Neuron (in vitro differentiated cells): ENCODE measurements at regions not wholly inside any gene's neighbourhood (a gene's known extent, or its start where the extent isn't known, plus 50 kb on each side); places are given as distances from the start of the nearest gene placed in this dataset.

Experiments used
- H2AFZ ChIP-seq: one replicate; pipeline ENCODE4 v1.6.1; 2013; ENCODE audit warnings: low read depth, mild to moderate bottlenecking, inconsistent platforms, low read length, moderate library complexity
- H3K27me3 ChIP-seq: one replicate; pipeline ENCODE4 v1.6.1; 2013; ENCODE audit warnings: low read length; ENCODE audit not compliant: insufficient read depth
- H3K36me3 ChIP-seq: one replicate; pipeline ENCODE4 v1.6.1; 2013; ENCODE audit warnings: low read length; ENCODE audit not compliant: insufficient read depth
- H3K4me1 ChIP-seq: one replicate; pipeline ENCODE4 v1.6.1; 2013; ENCODE audit warnings: low read length; ENCODE audit not compliant: insufficient read depth
- H3K4me3 ChIP-seq: 2 replicates; pipeline ENCODE4 v1.5.1; 2013; ENCODE audit warnings: mild to moderate bottlenecking, low read length, moderate library complexity
- H3K9me3 ChIP-seq: one replicate; pipeline ENCODE4 v1.6.1; 2013; ENCODE audit warnings: low read length

DNA sequence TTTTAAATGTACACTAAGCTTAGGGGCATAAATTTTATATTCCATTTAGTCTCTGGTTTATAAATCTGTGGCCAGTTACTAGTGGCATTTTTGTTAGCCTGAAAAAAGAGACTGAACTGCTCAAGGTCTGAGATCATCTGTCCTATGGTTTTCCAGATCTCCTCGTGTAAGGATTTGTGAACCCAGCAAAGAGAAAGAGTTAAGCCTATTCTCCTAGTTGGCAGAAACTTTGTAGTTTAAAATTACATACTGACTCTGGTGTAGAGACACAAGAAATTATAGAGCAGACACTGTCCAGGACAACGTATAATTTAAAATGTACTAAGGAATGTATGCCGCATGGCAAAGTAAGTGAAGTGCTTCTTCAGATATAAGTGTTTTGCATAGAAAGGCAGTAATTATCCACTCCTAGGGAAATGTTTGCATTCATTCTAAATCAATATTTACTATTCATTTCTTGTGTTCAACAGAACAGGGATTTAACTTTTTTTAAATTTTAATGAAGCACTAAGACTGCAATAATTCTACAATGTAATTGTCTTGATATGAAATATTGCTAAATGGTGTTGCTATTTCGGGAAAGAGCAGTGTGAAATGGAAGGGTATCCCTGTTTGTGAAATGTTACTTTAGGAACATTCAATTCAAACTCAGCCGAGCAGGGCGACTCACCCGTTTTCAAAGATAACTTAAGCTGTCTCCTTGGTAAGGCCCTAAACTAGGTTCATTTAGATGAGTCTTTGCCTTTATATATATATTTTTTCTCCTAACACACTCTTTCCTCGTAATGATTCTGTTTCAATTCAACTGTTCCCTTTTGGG is 508.4 kb upstream of the ZEB2 start:
- H3K9me3 ChIP-seq, result no peaks in the 10 kb centered on the region
- no peaks in the 10 kb centered on the region for H3K36me3 ChIP-seq
- H3K4me3 ChIP-seq, result no peak overlapping the region
- H3K27me3 ChIP-seq, result no peaks in the 10 kb centered on the region
- H3K4me1 ChIP-seq, result peaks cover 7% of the 10 kb centered on the region
- no peak overlapping the region for H2AFZ ChIP-seq

DNA sequence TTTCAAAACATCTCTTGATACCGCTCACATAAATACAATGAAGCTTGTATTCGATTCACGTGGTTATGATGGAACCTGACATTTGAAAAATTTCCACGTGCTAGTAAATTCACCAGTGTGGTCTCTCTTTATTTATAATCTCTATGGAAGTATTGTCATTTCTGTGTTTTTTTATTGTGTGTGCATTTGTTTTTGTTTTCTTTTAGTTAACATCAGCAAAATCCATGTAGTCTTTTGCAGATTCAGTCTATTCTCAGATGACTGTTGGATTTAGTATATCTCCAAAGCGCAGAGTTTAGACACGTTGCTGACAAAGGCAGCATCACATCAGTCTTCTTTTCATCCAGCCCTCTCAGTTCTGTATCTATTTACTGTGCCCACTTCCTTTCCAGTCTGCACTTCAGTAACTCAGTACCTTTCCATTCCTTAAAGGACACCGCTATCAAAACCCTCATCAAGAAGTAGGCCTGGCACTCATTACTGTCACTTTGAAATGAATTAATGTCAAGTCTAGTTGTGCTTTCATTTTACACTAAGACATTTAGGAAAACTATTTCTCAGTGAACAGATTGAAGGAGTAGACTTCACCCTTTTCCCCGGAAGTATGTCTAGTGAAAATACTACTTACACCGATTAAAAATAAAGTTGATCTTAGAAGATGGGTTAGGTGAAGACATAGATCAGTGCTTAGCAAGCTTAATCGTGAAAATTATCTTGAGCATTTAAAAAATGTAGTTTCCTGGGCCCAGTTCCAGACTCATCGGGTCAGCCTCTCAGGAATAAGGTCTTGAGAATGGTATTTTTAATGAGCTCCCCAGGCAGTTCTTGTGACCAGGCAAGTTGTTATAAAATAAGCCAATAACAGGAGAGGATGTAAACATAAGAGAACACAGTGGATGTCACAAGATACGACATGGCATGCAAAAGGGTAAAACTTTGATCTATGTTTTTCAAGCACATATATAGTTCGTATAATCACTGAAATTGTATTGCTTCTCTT is 506.8 kb upstream of the ZEB2 start:
- Histone ChIP-seq H3K36me3 (no peaks in the 10 kb centered on the region), H3K4me3 (no peak overlapping the region), H3K4me1 (peaks cover 9% of the 10 kb centered on the region), H3K27me3 (no peaks in the 10 kb centered on the region), H3K9me3 (no peaks in the 10 kb centered on the region), H2AFZ (no peak overlapping the region)

DNA sequence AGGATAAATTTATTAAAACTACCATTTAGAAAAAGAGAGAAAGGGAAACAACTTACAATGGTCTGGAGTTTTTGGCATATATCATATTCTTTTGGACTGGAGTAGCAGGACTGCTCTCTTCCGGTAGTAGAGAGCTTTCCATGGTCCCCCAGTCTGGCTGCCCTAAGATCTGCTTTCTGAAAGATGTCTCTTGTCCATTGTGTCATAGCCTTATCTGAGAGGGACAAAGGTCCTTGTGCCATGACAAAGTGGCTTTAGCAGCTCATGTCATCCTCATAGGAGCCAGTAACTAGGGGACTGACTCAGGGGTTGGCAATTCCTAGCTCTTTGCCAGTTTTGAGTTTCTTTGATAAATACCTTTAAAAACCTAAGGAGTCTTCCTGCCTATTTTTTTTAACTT is 505.5 kb upstream of the ZEB2 start:
- no peaks in the 10 kb centered on the region for H3K9me3 ChIP-seq
- peaks cover 9% of the 10 kb centered on the region for H3K4me1 ChIP-seq
- H3K27me3 ChIP-seq, result no peaks in the 10 kb centered on the region
- no peak overlapping the region for H2AFZ ChIP-seq
- no peaks in the 10 kb centered on the region for H3K36me3 ChIP-seq
- no peak overlapping the region for H3K4me3 ChIP-seq

DNA sequence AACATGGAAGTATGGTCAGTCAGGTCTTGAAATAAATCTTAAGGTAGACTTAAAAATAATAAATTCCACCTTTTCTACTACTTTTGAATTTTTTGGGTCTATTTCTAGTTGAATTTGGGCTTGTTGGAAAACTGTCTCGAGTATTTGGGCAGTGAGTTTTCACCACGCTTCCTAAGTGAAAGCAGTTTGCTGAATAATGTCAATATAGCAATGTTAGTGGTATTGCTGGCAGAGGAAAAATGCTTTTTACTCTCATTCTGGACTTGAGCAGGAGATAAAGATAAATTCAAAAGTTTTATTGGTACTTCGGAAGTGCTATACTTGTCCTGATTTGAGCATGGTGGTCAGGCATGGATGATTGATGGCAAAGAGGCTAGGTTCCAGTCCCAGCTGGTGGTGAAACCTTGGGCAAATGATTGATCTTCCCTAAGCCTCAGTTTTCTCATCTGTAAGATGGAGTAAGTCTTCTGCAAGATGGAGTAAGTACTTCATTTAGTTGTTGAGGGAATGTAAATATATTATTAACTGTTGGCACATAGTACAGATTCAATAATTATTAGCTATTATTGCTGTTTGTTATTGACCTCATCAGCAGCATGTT is 503.5 kb upstream of the ZEB2 start:
- no peaks in the 10 kb centered on the region for H3K27me3 ChIP-seq
- H2AFZ ChIP-seq, result no peak overlapping the region
- H3K36me3 ChIP-seq, result no peaks in the 10 kb centered on the region
- no peak overlapping the region for H3K4me3 ChIP-seq
- H3K9me3 ChIP-seq, result no peaks in the 10 kb centered on the region
- H3K4me1 ChIP-seq, result peaks cover 3% of the 10 kb centered on the region

DNA sequence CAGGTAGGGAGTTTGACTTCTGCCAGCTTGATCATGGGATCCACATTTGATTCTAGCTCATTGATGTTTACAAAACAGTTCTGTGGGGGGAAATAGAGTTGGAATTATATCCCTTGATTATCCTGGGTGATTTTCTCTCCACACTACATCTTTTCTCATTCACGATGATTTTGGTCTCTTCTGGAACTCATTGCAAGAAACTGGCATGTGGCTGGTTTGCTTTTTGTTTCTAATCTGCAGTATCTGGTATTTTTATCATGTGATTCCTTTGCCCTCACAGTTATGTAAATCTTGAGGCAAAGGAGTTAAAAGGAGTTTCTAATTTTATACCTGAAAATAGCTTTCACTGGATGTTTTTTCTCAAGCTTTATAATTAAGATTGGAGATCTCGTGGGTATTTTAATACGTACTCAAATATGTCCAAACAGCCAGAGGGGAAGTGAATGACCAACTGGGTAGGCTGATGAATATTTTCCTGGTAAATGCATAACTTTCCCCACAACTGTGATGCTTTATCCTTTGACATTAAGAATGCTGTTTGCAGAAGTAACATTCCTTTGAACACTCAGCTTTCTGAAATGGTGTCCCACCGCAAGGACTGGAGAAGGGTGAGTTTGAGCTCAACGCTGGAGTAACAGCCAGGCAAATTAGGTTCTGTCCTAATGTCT is 502.9 kb upstream of the ZEB2 start:
- peaks cover 3% of the 10 kb centered on the region for H3K4me1 ChIP-seq
- no peak overlapping the region for H2AFZ ChIP-seq
- H3K9me3 ChIP-seq, result no peaks in the 10 kb centered on the region
- H3K27me3 ChIP-seq, result no peaks in the 10 kb centered on the region
- no peaks in the 10 kb centered on the region for H3K36me3 ChIP-seq
- H3K4me3 ChIP-seq, result no peak overlapping the region

DNA sequence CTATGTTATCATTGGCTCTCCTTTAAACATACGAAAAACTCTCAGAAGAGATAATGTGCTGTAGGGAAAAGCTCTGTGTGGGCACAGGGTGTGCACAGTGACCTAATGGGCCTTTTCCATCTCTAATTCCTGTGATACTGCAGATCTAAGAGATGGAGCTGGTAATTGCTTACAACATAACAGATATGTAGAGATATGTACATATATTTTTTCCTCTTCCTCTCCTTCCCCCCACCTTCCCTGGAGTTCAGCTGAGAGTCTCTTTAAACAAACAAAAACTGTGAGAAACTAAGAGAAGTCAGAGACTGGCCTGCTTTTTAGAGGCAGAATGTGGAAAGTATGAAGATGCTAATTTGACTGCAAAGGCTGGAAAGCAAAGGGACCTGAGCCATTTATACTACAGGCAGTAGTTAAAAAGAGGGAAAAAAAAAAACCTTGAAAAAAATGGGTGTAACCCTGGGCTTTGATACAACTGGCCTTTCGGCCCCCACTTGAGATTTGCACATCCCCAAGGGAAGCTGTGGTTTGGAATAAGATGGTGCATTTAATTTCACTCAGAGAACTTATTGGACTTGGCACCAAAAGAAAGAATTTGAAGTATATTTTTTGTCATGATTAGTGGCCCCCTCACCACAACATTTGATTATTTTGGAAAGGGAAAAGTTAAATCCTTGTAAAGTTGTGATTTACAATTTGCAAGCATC is 502.2 kb upstream of the ZEB2 start:
- no peak overlapping the region for H3K4me3 ChIP-seq

DNA sequence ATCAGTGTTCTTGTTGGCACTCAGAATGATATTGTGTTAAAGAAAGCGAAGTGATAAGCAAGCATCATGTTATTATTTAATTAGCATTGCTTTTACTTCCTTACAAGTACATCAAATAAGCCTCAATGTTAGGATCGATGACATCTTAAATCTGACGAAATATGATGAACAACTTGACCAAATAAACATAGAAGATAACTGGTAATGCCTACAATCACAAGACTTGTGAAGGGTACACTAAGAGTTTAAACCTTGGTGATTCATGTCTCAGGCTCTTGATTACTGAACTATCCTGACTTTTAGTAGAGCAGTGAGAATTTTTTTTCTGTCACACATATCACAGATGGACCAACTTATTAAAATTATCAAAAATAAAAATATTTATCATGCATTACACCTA is 500.8 kb upstream of the ZEB2 start:
- H3K9me3 ChIP-seq, result no peaks in the 10 kb centered on the region
- H3K27me3 ChIP-seq, result no peaks in the 10 kb centered on the region
- H3K4me1 ChIP-seq, result peaks cover 6% of the 10 kb centered on the region
- no peak overlapping the region for H2AFZ ChIP-seq
- H3K36me3 ChIP-seq, result no peaks in the 10 kb centered on the region
- no peak overlapping the region for H3K4me3 ChIP-seq

More for the DNA sequence above, 502.2 kb upstream of the ZEB2 start:
- Histone ChIP-seq H3K36me3 (no peaks in the 10 kb centered on the region), H3K9me3 (no peaks in the 10 kb centered on the region), H3K4me1 (peaks cover 3% of the 10 kb centered on the region), H3K27me3 (no peaks in the 10 kb centered on the region), H2AFZ (no peak overlapping the region)

DNA sequence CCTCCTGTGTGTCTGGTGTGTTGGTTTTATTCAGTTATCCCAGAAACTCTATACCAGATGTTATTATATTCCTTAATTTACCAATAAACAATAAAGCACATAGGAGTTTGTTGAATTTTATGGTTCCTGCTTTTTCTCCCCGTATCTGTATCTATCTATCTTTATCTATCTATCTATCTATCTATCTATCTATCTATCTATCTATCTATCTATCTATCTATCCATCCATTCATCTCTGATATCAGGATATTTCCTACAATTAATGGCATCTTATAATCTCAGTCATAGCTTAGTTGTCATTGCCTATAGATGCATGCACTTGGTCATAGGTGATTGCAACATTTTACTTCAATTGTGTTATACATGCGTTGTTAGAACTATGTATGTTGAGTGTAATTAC is 500.2 kb upstream of the ZEB2 start:
- H3K36me3 ChIP-seq, result no peaks in the 10 kb centered on the region
- H3K9me3 ChIP-seq, result no peaks in the 10 kb centered on the region
- peaks cover 12% of the 10 kb centered on the region for H3K4me1 ChIP-seq
- H2AFZ ChIP-seq, result no peak overlapping the region
- no peak overlapping the region for H3K4me3 ChIP-seq
- H3K27me3 ChIP-seq, result no peaks in the 10 kb centered on the region

DNA sequence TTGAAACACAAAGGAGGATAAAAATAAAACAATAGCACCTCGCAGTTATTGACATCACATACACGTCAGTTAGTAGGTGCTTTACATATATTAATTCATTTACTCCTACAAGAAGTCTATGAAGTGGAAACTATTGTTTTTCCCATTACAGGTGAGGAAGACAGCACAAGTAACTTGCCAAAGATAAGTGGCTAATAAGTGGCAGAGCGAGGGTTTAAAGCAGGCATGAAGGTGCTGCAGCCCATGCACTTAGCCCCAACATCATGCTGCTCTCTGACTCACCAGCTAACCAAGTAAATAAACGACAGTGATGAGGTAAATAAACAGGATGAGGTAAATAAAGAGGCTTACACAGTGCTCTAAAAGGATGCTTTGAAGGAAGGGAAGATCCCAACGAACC is 498.6 kb upstream of the ZEB2 start:
- no peaks in the 10 kb centered on the region for H3K36me3 ChIP-seq

DNA sequence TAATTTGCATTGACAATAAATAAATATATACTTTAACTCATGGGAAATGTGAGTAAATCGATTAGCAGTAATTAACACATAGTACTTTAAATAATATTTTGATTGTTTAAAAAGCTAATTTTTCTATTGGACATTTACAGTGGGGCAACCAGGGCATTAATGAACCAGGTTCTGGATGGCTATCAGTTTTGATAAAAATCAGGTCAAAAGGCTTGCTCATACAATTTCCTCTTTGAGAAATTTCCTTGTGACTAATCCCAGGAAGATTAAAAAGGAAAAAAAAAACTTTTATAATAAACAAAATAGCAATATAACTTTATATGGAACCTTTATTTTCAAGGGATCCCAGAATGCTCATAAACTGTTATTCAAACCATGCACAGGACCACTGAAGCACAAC is 497.2 kb upstream of the ZEB2 start:
- no peaks in the 10 kb centered on the region for H3K36me3 ChIP-seq
- H3K4me3 ChIP-seq, result no peak overlapping the region
- H3K9me3 ChIP-seq, result no peaks in the 10 kb centered on the region
- no peaks in the 10 kb centered on the region for H3K27me3 ChIP-seq
- no peak overlapping the region for H2AFZ ChIP-seq
- peaks cover 19% of the 10 kb centered on the region for H3K4me1 ChIP-seq

More for the DNA sequence above, 498.6 kb upstream of the ZEB2 start:
- Histone ChIP-seq H3K4me3 (no peak overlapping the region), H2AFZ (no peak overlapping the region), H3K9me3 (no peaks in the 10 kb centered on the region), H3K27me3 (no peaks in the 10 kb centered on the region), H3K4me1 (peaks cover 13% of the 10 kb centered on the region)

DNA sequence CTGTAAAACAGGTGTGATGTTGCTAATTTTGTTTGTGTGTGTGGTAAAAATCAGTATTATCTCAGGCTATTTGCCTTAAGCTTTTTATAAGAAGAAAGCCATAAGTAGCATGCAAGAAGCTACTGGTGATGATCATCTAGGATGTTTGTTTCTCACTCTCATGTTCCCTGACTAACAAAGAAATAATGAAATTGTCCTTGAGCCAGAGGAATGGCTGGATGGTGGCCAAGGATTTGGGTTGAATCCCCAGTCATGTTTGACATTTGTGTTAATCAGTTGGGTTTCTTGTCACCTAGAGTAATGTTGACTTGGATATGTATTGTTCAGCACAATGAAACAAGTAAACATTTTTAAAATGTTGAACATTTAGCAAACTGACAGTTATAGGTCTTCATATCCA is 496.8 kb upstream of the ZEB2 start:
- Histone ChIP-seq H3K4me3 (no peak overlapping the region), H3K4me1 (peaks cover 18% of the 10 kb centered on the region), H3K9me3 (no peaks in the 10 kb centered on the region), H3K36me3 (no peaks in the 10 kb centered on the region), H3K27me3 (no peaks in the 10 kb centered on the region), H2AFZ (no peak overlapping the region)

DNA sequence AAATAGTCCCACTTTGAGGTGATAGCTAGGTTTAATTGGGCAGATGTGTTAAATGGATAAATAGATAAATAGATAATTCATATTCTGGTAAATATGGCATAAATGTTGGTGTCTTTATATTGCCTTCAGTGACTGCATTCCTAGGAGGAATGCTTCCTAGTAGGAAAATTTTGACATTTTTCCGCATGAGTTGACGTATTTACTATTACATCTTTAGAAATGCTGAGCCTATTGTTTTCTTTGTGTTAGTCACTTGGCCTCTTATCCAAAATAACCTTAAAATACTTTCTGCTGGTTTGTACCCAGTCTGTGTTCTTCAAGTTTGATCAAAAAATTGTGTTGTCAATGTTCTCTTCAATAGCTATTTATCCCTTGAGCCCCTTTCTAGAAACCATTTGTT is 495.6 kb upstream of the ZEB2 start:
- peaks cover 18% of the 10 kb centered on the region for H3K4me1 ChIP-seq

More for the DNA sequence above, 495.6 kb upstream of the ZEB2 start:
- H3K9me3 ChIP-seq, result no peaks in the 10 kb centered on the region
- no peak overlapping the region for H2AFZ ChIP-seq
- no peak overlapping the region for H3K4me3 ChIP-seq
- H3K27me3 ChIP-seq, result no peaks in the 10 kb centered on the region
- no peaks in the 10 kb centered on the region for H3K36me3 ChIP-seq
